IMR-90 (cell line): ENCODE measurements at regions not wholly inside any gene's neighbourhood (a gene's known extent, or its start where the extent isn't known, plus 50 kb on each side); places are given as distances from the start of the nearest gene placed in this dataset.

Source experiments
- ATAC-seq: fragments of 200-7000 bp; cut with Tn5 transposase; 2 replicates; pipeline ENCODE4 v1.9.1; 2020; ENCODE audit warnings: low read depth, mild to moderate bottlenecking, moderate library complexity
- BruUV-seq: library from RNA; stranded (reverse); fragments of 400-500 nt; replicated peaks from 2 replicates; lab custom pipeline; 2021; lab: Mats Ljungman, UMichigan
- CTCF ChIA-PET: fragments of 300-600 bp; formaldehyde crosslinking; extraction: SDS; loops from one replicate; lab custom pipeline; 2021; ENCODE audit warnings: antibody characterized with exemption; lab: Yijun Ruan, JAX
- POLR2A ChIA-PET: fragments of 300-600 bp; sonication (Branson Sonifier 250); formaldehyde crosslinking; loops from one replicate; lab custom pipeline; 2022; ENCODE audit warnings: antibody characterized with exemption; ENCODE audit not compliant: unreplicated experiment; lab: Charles Lee
- DNase-seq: peaks from one replicate; pipeline ENCODE4 v3.0.0; 2013
- H2AFZ ChIP-seq: replicated peaks from 2 replicates; pipeline ENCODE3; 2013; ENCODE audit warnings: low read length, mild to moderate bottlenecking; ENCODE audit not compliant: poor library complexity
- H2AK5ac ChIP-seq: 2 replicates; pipeline ENCODE4 v1.6.1; 2013; ENCODE audit warnings: low read depth, low read length, inconsistent platforms
- H2AK9ac ChIP-seq: replicated peaks from 2 replicates; pipeline ENCODE3; 2013; ENCODE audit warnings: mild to moderate bottlenecking, low read depth, low read length, moderate library complexity; ENCODE audit not compliant: poor library complexity
- H2BK120ac ChIP-seq: 2 replicates; pipeline ENCODE4 v1.6.1; 2013; ENCODE audit warnings: low read depth, low read length, inconsistent platforms
- H2BK15ac ChIP-seq: 3 replicates; pipeline ENCODE4 v1.6.1; 2013; ENCODE audit warnings: low read depth, low read length, inconsistent platforms
- H2BK20ac ChIP-seq: 2 replicates; pipeline ENCODE4 v1.6.1; 2013; ENCODE audit warnings: low read depth, mild to moderate bottlenecking, inconsistent platforms, low read length, moderate library complexity
- H2BK5ac ChIP-seq: 2 replicates; pipeline ENCODE4 v1.6.1; 2013; ENCODE audit warnings: mild to moderate bottlenecking, low read depth, low read length, inconsistent platforms; ENCODE audit not compliant: poor library complexity, severe bottlenecking
- H3K14ac ChIP-seq: replicated peaks from 2 replicates; pipeline ENCODE4 v1.6.1; 2013; ENCODE audit warnings: low read depth, low read length, inconsistent platforms
- H3K18ac ChIP-seq: 2 replicates; pipeline ENCODE4 v1.6.1; 2013; ENCODE audit warnings: low read depth, low read length, control low read depth
- H3K23ac ChIP-seq: 2 replicates; pipeline ENCODE4 v1.6.1; 2013; ENCODE audit warnings: low read depth, low read length, inconsistent platforms
- H3K27ac ChIP-seq: 2 replicates; pipeline ENCODE4 v1.5.1; 2013; ENCODE audit warnings: mild to moderate bottlenecking, control low read depth, low read length; ENCODE audit not compliant: insufficient read depth
- H3K27me3 ChIP-seq: 2 replicates; pipeline ENCODE4 v1.6.1; 2013; ENCODE audit warnings: low read length; ENCODE audit not compliant: control insufficient read depth, insufficient read depth
- H3K36me3 ChIP-seq: 2 replicates; pipeline ENCODE4 v1.6.1; 2013; ENCODE audit warnings: low read length, mixed read lengths; ENCODE audit not compliant: control insufficient read depth, insufficient read depth
- H3K4ac ChIP-seq: 2 replicates; pipeline ENCODE4 v1.6.1; 2013; ENCODE audit warnings: low read depth, low read length, inconsistent platforms
- H3K4me1 ChIP-seq: 2 replicates; pipeline ENCODE4 v1.6.1; 2013; ENCODE audit warnings: low read length, mixed read lengths; ENCODE audit not compliant: control insufficient read depth, insufficient read depth
- H3K4me2 ChIP-seq: 2 replicates; pipeline ENCODE4 v1.6.1; 2013; ENCODE audit warnings: low read depth, mild to moderate bottlenecking, control low read depth, low read length, moderate library complexity
- H3K4me3 ChIP-seq: 2 replicates; pipeline ENCODE4 v1.5.1; 2013; ENCODE audit warnings: low read depth, mild to moderate bottlenecking, control low read depth, low read length, moderate library complexity; ENCODE audit not compliant: insufficient read depth
- H3K56ac ChIP-seq: 2 replicates; pipeline ENCODE4 v1.6.1; 2013; ENCODE audit warnings: low read length, inconsistent platforms; ENCODE audit not compliant: insufficient read depth; ENCODE audit errors: extremely low read depth
- H3K79me1 ChIP-seq, 2 experiments: 2 replicates each; pipeline ENCODE4 v1.6.1; 2013; ENCODE audit warnings: low read length in 2 of 2, inconsistent platforms in 1 of 2, low read depth in 1 of 2
- H3K9ac ChIP-seq: 2 replicates; pipeline ENCODE4 v1.6.1; 2013; ENCODE audit warnings: low read depth, low read length, control low read depth
- H3K9me1 ChIP-seq: 2 replicates; pipeline ENCODE4 v1.6.1; 2013; ENCODE audit warnings: low read length, inconsistent platforms; ENCODE audit not compliant: insufficient read depth
- H3K9me3 ChIP-seq: 2 replicates; pipeline ENCODE4 v1.6.1; 2013; ENCODE audit warnings: low read length; ENCODE audit not compliant: control insufficient read depth, insufficient read depth
- H4K20me1 ChIP-seq: 2 replicates; pipeline ENCODE4 v1.6.1; 2013; ENCODE audit warnings: low read length, inconsistent platforms; ENCODE audit not compliant: insufficient read depth
- H4K5ac ChIP-seq: 2 replicates; pipeline ENCODE4 v1.6.1; 2013; ENCODE audit warnings: mild to moderate bottlenecking, low read depth, low read length, control low read depth
- H4K8ac ChIP-seq, 2 experiments: 2 replicates each; pipeline ENCODE4 v1.6.1; 2013; ENCODE audit warnings: low read depth in 2 of 2, low read length in 2 of 2, control low read depth in 1 of 2, inconsistent platforms in 1 of 2
- H4K91ac ChIP-seq: 2 replicates; pipeline ENCODE4 v1.6.1; 2013; ENCODE audit warnings: low read depth, low read length, inconsistent platforms; ENCODE audit not compliant: insufficient read depth
- BHLHE40 ChIP-seq: fragments of 150-350 bp; IDR thresholded peaks from 2 replicates; pipeline ENCODE4 v1.6.1; 2016; ENCODE audit warnings: mild to moderate bottlenecking, low read depth, low read length
- CEBPB ChIP-seq: IDR thresholded peaks from 2 replicates; pipeline ENCODE4 v1.6.1; 2012; ENCODE audit warnings: low read depth, low read length, improper control_type of control experiment
- CHD1 ChIP-seq: IDR thresholded peaks from 2 replicates; pipeline ENCODE4 v1.6.1; 2012; ENCODE audit warnings: low read depth, low read length, improper control_type of control experiment
- FOS ChIP-seq: fragments of 150-350 bp; IDR thresholded peaks from 2 replicates; pipeline ENCODE4 v1.6.1; 2016; ENCODE audit warnings: low read depth, low read length
- MAFK ChIP-seq: IDR thresholded peaks from 2 replicates; pipeline ENCODE4 v1.6.1; 2012; ENCODE audit warnings: low read depth, low read length, improper control_type of control experiment
- MAZ ChIP-seq: IDR thresholded peaks from 2 replicates; pipeline ENCODE4 v1.6.1; 2012; ENCODE audit warnings: low read depth, mild to moderate bottlenecking, low read length, improper control_type of control experiment, moderate library complexity, borderline replicate concordance
- MXI1 ChIP-seq: IDR thresholded peaks from 2 replicates; pipeline ENCODE4 v1.6.1; 2012; ENCODE audit warnings: low read depth, mild to moderate bottlenecking, low read length, moderate library complexity, borderline replicate concordance
- NFE2L2 ChIP-seq: fragments of 150-350 bp; IDR thresholded peaks from 2 replicates; pipeline ENCODE4 v1.6.1; 2016; ENCODE audit warnings: low read depth, mild to moderate bottlenecking, low read length
- POLR2A ChIP-seq: IDR thresholded peaks from 2 replicates; pipeline ENCODE4 v1.6.1; 2012; ENCODE audit warnings: mild to moderate bottlenecking, low read depth, low read length
- RAD21 ChIP-seq: IDR thresholded peaks from 2 replicates; pipeline ENCODE4 v1.6.1; 2012; ENCODE audit warnings: low read length, improper control_type of control experiment
- RCOR1 ChIP-seq: IDR thresholded peaks from 2 replicates; pipeline ENCODE4 v1.6.1; 2012; ENCODE audit warnings: mild to moderate bottlenecking, low read length, improper control_type of control experiment; ENCODE audit not compliant: insufficient replicate concordance
- RFX5 ChIP-seq: IDR thresholded peaks from 2 replicates; pipeline ENCODE4 v1.8.0; 2012; ENCODE audit warnings: low read depth, mild to moderate bottlenecking, low read length, moderate library complexity
- SMC3 ChIP-seq: fragments of 150-350 bp; IDR thresholded peaks from 2 replicates; pipeline ENCODE4 v1.6.1; 2016; ENCODE audit warnings: low read depth, mild to moderate bottlenecking, antibody characterized with exemption, low read length, moderate library complexity
- WGBS, 2 experiments: methylation state at CpG; one replicate each; pipeline versions ENCODE4 v1.1.5 to v1.1.7; 2013; ENCODE audit warnings: missing lambda C conversion rate in 2 of 2; ENCODE audit not compliant: insufficient read length in 1 of 2; ENCODE audit errors: extremely low coverage in 2 of 2; 5-methylcytosine and 5-hydroxymethylcytosine counted together
- dilution Hi-C: fragments of 300-500 bp; cut with HindIII; formaldehyde crosslinking; loops from one replicate; pipeline ENCODE4 v1.14.3; 2018; ENCODE audit warnings: low sequenced_read_pairs; ENCODE audit not compliant: unreplicated experiment
- in situ Hi-C: fragments of 300-500 bp; cut with MboI; formaldehyde crosslinking; loops from 3 replicates; pipeline ENCODE4 v1.14.3; 2019; ENCODE audit warnings: low sequenced_read_pairs, inconsistent platforms, mixed read lengths
- intact Hi-C: fragments of 100-400 bp; cut with micrococcal nuclease; formaldehyde crosslinking; loops from 2 replicates; pipeline ENCODE4 v1.10.0; 2022
- TF ChIP-seq, protein P1 (sequence below): fragments of 150-350 bp; IDR thresholded peaks from 2 replicates; pipeline ENCODE4 v1.6.1; 2017; ENCODE audit warnings: mild to moderate bottlenecking, antibody characterized with exemption, low read length, low read depth
- TF ChIP-seq, protein P2 (sequence below): conservative IDR thresholded peaks from 2 replicates; pipeline ENCODE4 v1.5.1; 2012; ENCODE audit warnings: mild to moderate bottlenecking, low read depth, low read length, improper control_type of control experiment
- TF ChIP-seq, protein P3 (sequence below): fragments of 150-350 bp; IDR thresholded peaks from 2 replicates; pipeline ENCODE4 v1.6.1; 2016; ENCODE audit warnings: low read depth, mild to moderate bottlenecking, low read length, moderate library complexity, borderline replicate concordance

DNA sequence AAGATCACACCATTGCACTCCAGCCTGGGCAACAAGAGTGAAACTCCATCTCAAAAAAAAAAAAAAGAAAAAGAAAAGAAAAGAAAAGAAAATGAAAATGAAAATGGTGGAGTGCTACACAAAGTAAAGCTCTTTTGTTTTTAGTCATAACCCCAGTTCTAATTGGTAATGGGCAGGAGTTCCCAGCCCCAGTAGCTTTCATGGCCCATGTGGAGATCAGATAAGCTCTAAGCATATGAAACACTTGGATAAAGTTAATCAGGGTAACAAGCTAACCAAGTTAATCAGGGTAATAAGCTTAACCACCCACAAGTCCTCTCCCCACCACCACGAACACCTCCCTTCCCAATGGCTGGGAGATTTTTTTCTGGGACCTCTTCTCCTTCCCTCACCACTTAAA lies 240.8 kb downstream of the BCL11A start:
- no peak overlapping the region for H2AFZ ChIP-seq
- no peaks in the 10 kb centered on the region for H3K9me1 ChIP-seq
- no peaks in the 10 kb centered on the region for H3K4me1 ChIP-seq
- DNase-seq (no peak), ATAC-seq (no peak)
- no peak overlapping the region for H3K27ac ChIP-seq
- no peak overlapping the region for H4K91ac ChIP-seq
- POLR2A ChIA-PET = no interaction called here
- H2AK9ac ChIP-seq = no peak overlapping the region
- H3K9ac ChIP-seq = no peak overlapping the region
- H3K36me3 ChIP-seq = no peaks in the 10 kb centered on the region
- H3K14ac ChIP-seq = no peak overlapping the region
- H4K8ac ChIP-seq = no peak overlapping the region
- no peak overlapping the region for H3K23ac ChIP-seq
- CTCF ChIA-PET = interaction anchor here (1.0 kb wide), 1 partner anchor 29 kb away, joined by 5 read pairs; no protein-coding TSS in a partner anchor
- H3K27me3 ChIP-seq = no peaks in the 10 kb centered on the region
- no peak overlapping the region for H3K4me3 ChIP-seq
- no peak for TF ChIP-seq CHD1
- TF ChIP-seq FOS = no peak
- TF ChIP-seq BHLHE40 = no peak
- TF ChIP-seq, protein P1, sequence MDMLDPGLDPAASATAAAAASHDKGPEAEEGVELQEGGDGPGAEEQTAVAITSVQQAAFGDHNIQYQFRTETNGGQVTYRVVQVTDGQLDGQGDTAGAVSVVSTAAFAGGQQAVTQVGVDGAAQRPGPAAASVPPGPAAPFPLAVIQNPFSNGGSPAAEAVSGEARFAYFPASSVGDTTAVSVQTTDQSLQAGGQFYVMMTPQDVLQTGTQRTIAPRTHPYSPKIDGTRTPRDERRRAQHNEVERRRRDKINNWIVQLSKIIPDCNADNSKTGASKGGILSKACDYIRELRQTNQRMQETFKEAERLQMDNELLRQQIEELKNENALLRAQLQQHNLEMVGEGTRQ = no peak
- TF ChIP-seq POLR2A = no peak
- TF ChIP-seq, protein P2, sequence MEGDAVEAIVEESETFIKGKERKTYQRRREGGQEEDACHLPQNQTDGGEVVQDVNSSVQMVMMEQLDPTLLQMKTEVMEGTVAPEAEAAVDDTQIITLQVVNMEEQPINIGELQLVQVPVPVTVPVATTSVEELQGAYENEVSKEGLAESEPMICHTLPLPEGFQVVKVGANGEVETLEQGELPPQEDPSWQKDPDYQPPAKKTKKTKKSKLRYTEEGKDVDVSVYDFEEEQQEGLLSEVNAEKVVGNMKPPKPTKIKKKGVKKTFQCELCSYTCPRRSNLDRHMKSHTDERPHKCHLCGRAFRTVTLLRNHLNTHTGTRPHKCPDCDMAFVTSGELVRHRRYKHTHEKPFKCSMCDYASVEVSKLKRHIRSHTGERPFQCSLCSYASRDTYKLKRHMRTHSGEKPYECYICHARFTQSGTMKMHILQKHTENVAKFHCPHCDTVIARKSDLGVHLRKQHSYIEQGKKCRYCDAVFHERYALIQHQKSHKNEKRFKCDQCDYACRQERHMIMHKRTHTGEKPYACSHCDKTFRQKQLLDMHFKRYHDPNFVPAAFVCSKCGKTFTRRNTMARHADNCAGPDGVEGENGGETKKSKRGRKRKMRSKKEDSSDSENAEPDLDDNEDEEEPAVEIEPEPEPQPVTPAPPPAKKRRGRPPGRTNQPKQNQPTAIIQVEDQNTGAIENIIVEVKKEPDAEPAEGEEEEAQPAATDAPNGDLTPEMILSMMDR = no peak
- TF ChIP-seq CEBPB = no peak
- TF ChIP-seq MAZ = no peak
- no peak for TF ChIP-seq RCOR1
- no peak for TF ChIP-seq NFE2L2
- no peak for TF ChIP-seq MAFK
- no peak for TF ChIP-seq SMC3
- TF ChIP-seq RFX5 = no peak
- TF ChIP-seq RAD21 = no peak
- TF ChIP-seq MXI1 = no peak
- TF ChIP-seq, protein P3, sequence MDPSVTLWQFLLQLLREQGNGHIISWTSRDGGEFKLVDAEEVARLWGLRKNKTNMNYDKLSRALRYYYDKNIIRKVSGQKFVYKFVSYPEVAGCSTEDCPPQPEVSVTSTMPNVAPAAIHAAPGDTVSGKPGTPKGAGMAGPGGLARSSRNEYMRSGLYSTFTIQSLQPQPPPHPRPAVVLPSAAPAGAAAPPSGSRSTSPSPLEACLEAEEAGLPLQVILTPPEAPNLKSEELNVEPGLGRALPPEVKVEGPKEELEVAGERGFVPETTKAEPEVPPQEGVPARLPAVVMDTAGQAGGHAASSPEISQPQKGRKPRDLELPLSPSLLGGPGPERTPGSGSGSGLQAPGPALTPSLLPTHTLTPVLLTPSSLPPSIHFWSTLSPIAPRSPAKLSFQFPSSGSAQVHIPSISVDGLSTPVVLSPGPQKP = no peak
- H4K5ac ChIP-seq = no peak overlapping the region
- H3K4me2 ChIP-seq = no peak overlapping the region
- H3K56ac ChIP-seq = no peak overlapping the region
- intact Hi-C loops (no loop called here), in situ Hi-C loops (no loop called here), dilution Hi-C loops (no loop called here)
- no CpG with 5 or more reads among the region's 1 CpG for WGBS, 2 experiments
- H3K9me3 ChIP-seq = no peaks in the 10 kb centered on the region
- BruUV-seq = no TSS peak
- H2BK20ac ChIP-seq = no peak overlapping the region
- H2BK120ac ChIP-seq = no peak overlapping the region
- no peak overlapping the region for H3K18ac ChIP-seq
- no peak overlapping the region for H2BK5ac ChIP-seq
- H2BK15ac ChIP-seq = no peak overlapping the region
- H4K20me1 ChIP-seq = no peaks in the 10 kb centered on the region
- no peaks in the 10 kb centered on the region for H3K79me1 ChIP-seq
- H2AK5ac ChIP-seq = no peak overlapping the region
- no peak overlapping the region for H3K4ac ChIP-seq
